ENCODE measurements at regions not wholly inside any gene's neighbourhood (a gene's known extent, or its start where the extent isn't known, plus 50 kb on each side); places are given as distances from the start of the nearest gene placed in this dataset.
"Not testable (repeated sequence)": the region's sequence is repeated elsewhere in the genome, so short reads cannot be mapped to it uniquely, and the experiment has no call there.

GRCh38 chr6:103722683-103723082 is 1137.0 kb downstream of the HACE1 start:
- Histone ChIP-seq H3K4me3 (ENCODE audit: low read depth, low read length) (no peak overlapping the region), H3K27ac (ENCODE audit: low read depth) (no peak overlapping the region), H3K36me3 (ENCODE audit: insufficient read depth) (no peaks in the 10 kb centered on the region), H3K4me1 (ENCODE audit: insufficient read depth) (no peaks in the 10 kb centered on the region)
- DNase-seq (ENCODE audit: extremely low spot score): no peak
- WGBS: 49% methylated on average over 1 of the region's 1 CpG

- Histone ChIP-seq H3K4me3 (ENCODE audit: low read depth, low read length) (no peak overlapping the region), H3K27ac (ENCODE audit: low read depth) (no peak overlapping the region), H3K36me3 (ENCODE audit: insufficient read depth) (no peaks in the 10 kb centered on the region), H3K4me1 (ENCODE audit: insufficient read depth) (no peaks in the 10 kb centered on the region)
- no peak for DNase-seq (ENCODE audit: extremely low spot score)
- 89% methylated on average over 2 of the region's 2 CpGs for WGBS
Observed at GRCh38 chr6:103721923-103722322, 1137.8 kb downstream of the HACE1 start.

- no peak overlapping the region for H3K27ac ChIP-seq (ENCODE audit: low read depth)
- H3K4me3 ChIP-seq (ENCODE audit: low read depth, low read length): no peak overlapping the region
- no peaks in the 10 kb centered on the region for H3K36me3 ChIP-seq (ENCODE audit: insufficient read depth)
- no peak for DNase-seq (ENCODE audit: extremely low spot score)
- no peaks in the 10 kb centered on the region for H3K4me1 ChIP-seq (ENCODE audit: insufficient read depth)
Observed at GRCh38 chr6:103720393-103720792, 1139.3 kb downstream of the HACE1 start.

GRCh38 chr6:103719545-103719944 is 1140.2 kb downstream of the HACE1 start:
- Histone ChIP-seq H3K4me3 (ENCODE audit: low read depth, low read length) (no peak overlapping the region), H3K27ac (ENCODE audit: low read depth) (no peak overlapping the region), H3K4me1 (ENCODE audit: insufficient read depth) (no peaks in the 10 kb centered on the region), H3K36me3 (ENCODE audit: insufficient read depth) (no peaks in the 10 kb centered on the region)
- DNase-seq (ENCODE audit: extremely low spot score): no peak

GRCh38 chr6:103715269-103715668 is 1144.5 kb downstream of the HACE1 start:
- 84% methylated on average over 2 of the region's 2 CpGs for WGBS
- DNase-seq (ENCODE audit: extremely low spot score): no peak
- Histone ChIP-seq H3K27ac (ENCODE audit: low read depth) (no peak overlapping the region), H3K4me3 (ENCODE audit: low read depth, low read length) (no peak overlapping the region), H3K4me1 (ENCODE audit: insufficient read depth) (no peaks in the 10 kb centered on the region), H3K36me3 (ENCODE audit: insufficient read depth) (no peaks in the 10 kb centered on the region)

- H3K36me3 ChIP-seq (ENCODE audit: insufficient read depth); H3K4me1 ChIP-seq (ENCODE audit: insufficient read depth); DNase-seq (ENCODE audit: extremely low spot score); H3K4me3 ChIP-seq (ENCODE audit: low read depth, low read length); H3K27ac ChIP-seq (ENCODE audit: low read depth): not testable (repeated sequence)
- 87% methylated on average over 15 of the region's 15 CpGs for WGBS
Observed at GRCh38 chr6:103709236-103709635, 1150.5 kb downstream of the HACE1 start.

- DNase-seq (ENCODE audit: extremely low spot score): no peak
- WGBS: 56% methylated on average over 3 of the region's 3 CpGs
- H3K4me1 ChIP-seq (ENCODE audit: insufficient read depth): no peaks in the 10 kb centered on the region
- H3K36me3 ChIP-seq (ENCODE audit: insufficient read depth): no peaks in the 10 kb centered on the region
- no peak overlapping the region for H3K4me3 ChIP-seq (ENCODE audit: low read depth, low read length)
- no peak overlapping the region for H3K27ac ChIP-seq (ENCODE audit: low read depth)
Observed at GRCh38 chr6:103707596-103708325, 1152.0 kb downstream of the HACE1 start.

GRCh38 chr6:103699769-103700168 is 1160.0 kb downstream of the HACE1 start:
- no peaks in the 10 kb centered on the region for H3K4me1 ChIP-seq (ENCODE audit: insufficient read depth)
- H3K4me3 ChIP-seq (ENCODE audit: low read depth, low read length): no peak overlapping the region
- WGBS: 37% methylated on average over 1 of the region's 1 CpG
- H3K27ac ChIP-seq (ENCODE audit: low read depth): no peak overlapping the region
- no peaks in the 10 kb centered on the region for H3K36me3 ChIP-seq (ENCODE audit: insufficient read depth)
- no peak for DNase-seq (ENCODE audit: extremely low spot score)

GRCh38 chr6:103687430-103687829 is 1172.3 kb downstream of the HACE1 start:
- Histone ChIP-seq H3K4me1 (ENCODE audit: insufficient read depth) (no peaks in the 10 kb centered on the region), H3K36me3 (ENCODE audit: insufficient read depth) (no peaks in the 10 kb centered on the region), H3K4me3 (ENCODE audit: low read depth, low read length) (no peak overlapping the region), H3K27ac (ENCODE audit: low read depth) (no peak overlapping the region)
- no peak for DNase-seq (ENCODE audit: extremely low spot score)
- 28% methylated on average over 2 of the region's 2 CpGs for WGBS

- Histone ChIP-seq H3K36me3 (ENCODE audit: insufficient read depth) (no peaks in the 10 kb centered on the region), H3K4me3 (ENCODE audit: low read depth, low read length) (no peak overlapping the region), H3K4me1 (ENCODE audit: insufficient read depth) (no peaks in the 10 kb centered on the region), H3K27ac (ENCODE audit: low read depth) (no peak overlapping the region)
- no peak for DNase-seq (ENCODE audit: extremely low spot score)
- WGBS: 59% methylated on average over 1 of the region's 1 CpG
Observed at GRCh38 chr6:103680116-103680515, 1179.6 kb downstream of the HACE1 start.

- no peaks in the 10 kb centered on the region for H3K4me1 ChIP-seq (ENCODE audit: insufficient read depth)
- no peak for DNase-seq (ENCODE audit: extremely low spot score)
- 95% methylated on average over 12 of the region's 12 CpGs for WGBS
- no peaks in the 10 kb centered on the region for H3K36me3 ChIP-seq (ENCODE audit: insufficient read depth)
- H3K27ac ChIP-seq (ENCODE audit: low read depth): no peak overlapping the region
- H3K4me3 ChIP-seq (ENCODE audit: low read depth, low read length): no peak overlapping the region
Observed at GRCh38 chr6:103677290-103677689, 1182.4 kb downstream of the HACE1 start.

GRCh38 chr6:103675807-103676406 is 1183.8 kb downstream of the HACE1 start:
- 68% methylated on average over 1 of the region's 1 CpG for WGBS

GRCh38 chr6:103674790-103675189 is 1184.9 kb downstream of the HACE1 start:
- no peaks in the 10 kb centered on the region for H3K4me1 ChIP-seq (ENCODE audit: insufficient read depth)
- no peaks in the 10 kb centered on the region for H3K36me3 ChIP-seq (ENCODE audit: insufficient read depth)
- no peak overlapping the region for H3K4me3 ChIP-seq (ENCODE audit: low read depth, low read length)
- DNase-seq (ENCODE audit: extremely low spot score): no peak
- H3K27ac ChIP-seq (ENCODE audit: low read depth): no peak overlapping the region

More at GRCh38 chr6:103675807-103676406, 1183.8 kb downstream of the HACE1 start:
- Histone ChIP-seq H3K4me3 (ENCODE audit: low read depth, low read length) (no peak overlapping the region), H3K27ac (ENCODE audit: low read depth) (no peak overlapping the region), H3K4me1 (ENCODE audit: insufficient read depth) (no peaks in the 10 kb centered on the region), H3K36me3 (ENCODE audit: insufficient read depth) (no peaks in the 10 kb centered on the region)
- no peak for DNase-seq (ENCODE audit: extremely low spot score)

- 66% methylated on average over 1 of the region's 1 CpG for WGBS
- H3K36me3 ChIP-seq (ENCODE audit: insufficient read depth): no peaks in the 10 kb centered on the region
- no peaks in the 10 kb centered on the region for H3K4me1 ChIP-seq (ENCODE audit: insufficient read depth)
- DNase-seq (ENCODE audit: extremely low spot score): no peak
- no peak overlapping the region for H3K27ac ChIP-seq (ENCODE audit: low read depth)
- H3K4me3 ChIP-seq (ENCODE audit: low read depth, low read length): no peak overlapping the region
Observed at GRCh38 chr6:103672169-103672568, 1187.5 kb downstream of the HACE1 start.
